ENCODE measurements at regions not wholly inside any gene's neighbourhood (a gene's known extent, or its start where the extent isn't known, plus 50 kb on each side); places are given as distances from the start of the nearest gene placed in this dataset.

GRCh38 chr22:22827187-22827939 lies 60.3 kb upstream of the IGLL5 start:
- H3K27ac ChIP-seq (ENCODE audit: low read length) = no peak overlapping the region
- H3K27me3 ChIP-seq (ENCODE audit: insufficient read depth, low read depth, low read length) = no peaks in the 10 kb centered on the region
- H3K4me3 ChIP-seq (ENCODE audit: low read length) = no peak overlapping the region
- H3K4me2 ChIP-seq (ENCODE audit: low read length) = no peak overlapping the region
- TF ChIP-seq REST (IDR thresholded peaks at IDR 0.05; ENCODE audit: borderline replicate concordance) (no peak), POLR2AphosphoS5 (IDR thresholded peaks at IDR 0.05) (no peak), EZH2 (IDR thresholded peaks at IDR 0.05; ENCODE audit: borderline replicate concordance, insufficient read depth, low read length, poor library complexity, severe bottlenecking) (no peak), TAF1 (IDR thresholded peaks at IDR 0.05; ENCODE audit: low read depth) (no peak), CTCF (IDR thresholded peaks at IDR 0.05; ENCODE audit: poor library complexity, severe bottlenecking) (no peak), MXI1 (conservative IDR thresholded peaks at IDR 0.05; ENCODE audit: poor library complexity, severe bottlenecking) (no peak), EP300 (conservative IDR thresholded peaks at IDR 0.05; ENCODE audit: poor library complexity, severe bottlenecking) (no peak), SMC3 (conservative IDR thresholded peaks at IDR 0.05; ENCODE audit: poor library complexity) (no peak), RAD21 (conservative IDR thresholded peaks at IDR 0.05) (no peak)
- no peaks in the 10 kb centered on the region for H3K79me2 ChIP-seq (replicated peaks; ENCODE audit: insufficient read depth, low read length)
- no peaks in the 10 kb centered on the region for H3F3A ChIP-seq (ENCODE audit: insufficient read depth, low read length, poor library complexity, severe bottlenecking)
- H3K36me3 ChIP-seq (ENCODE audit: insufficient read depth, low read length) = no peaks in the 10 kb centered on the region
- no peaks in the 10 kb centered on the region for H3K9me2 ChIP-seq (ENCODE audit: insufficient read depth, low read length)
- no peak overlapping the region for H3K9ac ChIP-seq (ENCODE audit: low read length)
- no peak overlapping the region for H2AFZ ChIP-seq (ENCODE audit: low read depth, low read length)
- no peaks in the 10 kb centered on the region for H3K9me3 ChIP-seq (ENCODE audit: low read length)
- H4K20me1 ChIP-seq (ENCODE audit: insufficient read depth) = no peaks in the 10 kb centered on the region

GRCh38 chr22:22830193-22830592 lies 57.4 kb upstream of the IGLL5 start:
- H2AFZ ChIP-seq (ENCODE audit: low read depth, low read length) = no peak overlapping the region
- no peak overlapping the region for H3K4me3 ChIP-seq (ENCODE audit: low read length)
- no peaks in the 10 kb centered on the region for H3F3A ChIP-seq (ENCODE audit: insufficient read depth, low read length, poor library complexity, severe bottlenecking)
- TF ChIP-seq EP300 (conservative IDR thresholded peaks at IDR 0.05; ENCODE audit: poor library complexity, severe bottlenecking) = no peak
- TF ChIP-seq SMC3 (conservative IDR thresholded peaks at IDR 0.05; ENCODE audit: poor library complexity) = no peak
- TF ChIP-seq POLR2AphosphoS5 (IDR thresholded peaks at IDR 0.05) = no peak
- no peak for TF ChIP-seq TAF1 (IDR thresholded peaks at IDR 0.05; ENCODE audit: low read depth)
- TF ChIP-seq MXI1 (conservative IDR thresholded peaks at IDR 0.05; ENCODE audit: poor library complexity, severe bottlenecking) = no peak
- no peak for TF ChIP-seq EZH2 (IDR thresholded peaks at IDR 0.05; ENCODE audit: borderline replicate concordance, insufficient read depth, low read length, poor library complexity, severe bottlenecking)
- TF ChIP-seq CTCF (IDR thresholded peaks at IDR 0.05; ENCODE audit: poor library complexity, severe bottlenecking) = no peak
- no peaks in the 10 kb centered on the region for H3K9me2 ChIP-seq (ENCODE audit: insufficient read depth, low read length)
- no peaks in the 10 kb centered on the region for H3K27me3 ChIP-seq (ENCODE audit: insufficient read depth, low read depth, low read length)
- no peaks in the 10 kb centered on the region for H4K20me1 ChIP-seq (ENCODE audit: insufficient read depth)
- no peak overlapping the region for H3K9ac ChIP-seq (ENCODE audit: low read length)
- no peaks in the 10 kb centered on the region for H3K79me2 ChIP-seq (replicated peaks; ENCODE audit: insufficient read depth, low read length)
- no peak overlapping the region for H3K27ac ChIP-seq (ENCODE audit: low read length)
- no peaks in the 10 kb centered on the region for H3K9me3 ChIP-seq (ENCODE audit: low read length)
- H3K36me3 ChIP-seq (ENCODE audit: insufficient read depth, low read length) = no peaks in the 10 kb centered on the region
- H3K4me2 ChIP-seq (ENCODE audit: low read length) = no peak overlapping the region

Data from neural cell (in vitro differentiated cells).